Pancreas (tissue), 10 donors: ENCODE measurements at regions not wholly inside any gene's neighbourhood (a gene's known extent, or its start where the extent isn't known, plus 50 kb on each side); places are given as distances from the start of the nearest gene placed in this dataset.

ENCODE experiments used
- ATAC-seq, 4 donors: fragments of 200-7000 bp; cut with Tn5 transposase; one replicate each; pipeline versions ENCODE4 v1.8.0 to v1.9.1; 2020; ENCODE audit warnings: mild to moderate bottlenecking in 4 of 4, moderate library complexity in 4 of 4
- DNase-seq, 6 donors: peaks; one replicate each; pipeline ENCODE4 v3.0.0-alpha.2; 2020
- FAIRE-seq: peaks from 2 replicates; lab custom pipeline; 2012; peaks lifted over from hg19 to GRCh38; lab: Jason Lieb, UNC
- H3K27ac ChIP-seq, 4 donors: fragments of 200-600 bp; sonication (generic); 1 replicate in 3 of 4; 2 replicates in 1 of 4; pipeline versions ENCODE4 v1.5.0 to v1.8.0; 2020
- H3K27me3 ChIP-seq, 4 donors: fragments of 200-600 bp; one replicate each; pipeline ENCODE4 v1.8.0; 2021
- H3K36me3 ChIP-seq, 3 donors: fragments of 200-600 bp; sonication (generic) in 1 of 3; one replicate each; pipeline versions ENCODE4 v1.5.0 to v1.8.0; 2020 to 2021
- H3K4me1 ChIP-seq, 3 donors: fragments of 200-600 bp; one replicate each; pipeline ENCODE4 v1.8.0; 2021
- H3K4me3 ChIP-seq, 4 donors: fragments of 200-600 bp; sonication (generic) in 2 of 4; one replicate each; pipeline versions ENCODE4 v1.5.0 to v1.8.0; 2020 to 2021
- H3K9me3 ChIP-seq, 4 donors: fragments of 200-600 bp; one replicate each; pipeline ENCODE4 v1.8.0; 2021
- CTCF ChIP-seq, 4 donors: fragments of 200-600 bp; sonication (generic) in 3 of 4; IDR thresholded peaks; one replicate each; pipeline versions ENCODE4 v1.5.0 to v1.8.0; 2021; ENCODE audit warnings: antibody characterized with exemption in 4 of 4
- WGBS, 2 donors: extraction: QIAGEN DNeasy Blood & Tissue Kit; methylation state at CpG; one replicate each; pipeline ENCODE4 v1.1.7; 2013; 5-methylcytosine and 5-hydroxymethylcytosine counted together
- intact Hi-C, 3 donors: fragments of 100-400 bp; cut with DNase I; formaldehyde crosslinking; loops; one replicate each; pipeline versions ENCODE4 v1.11.1 to v1.14.2; 2022
- donor health status: healthy with polysubstance abuse.
- donor health status: DM: no; HTN: no; CAD: no; lungs with moderate emphysema.
- donor health status: DM: no; HTN: no; CAD: no.
- donor health status: control.
- donor health status: control.
- donor health status: Bipolar disorder and iron deficiency.
- donor health status: DM: yes; HTN: yes; CAD: no.
- donor health status: DM: no; HTN: no; CAD: no.
- donor health status: DM: no; HTN: no; CAD: no.
- donor health status: DM: yes; HTN: yes; CAD: no.

- ATAC-seq (no peak), FAIRE-seq (no peak), DNase-seq (no peak)
- intact Hi-C loops: no loop called here
- Histone ChIP-seq H3K36me3 (no peaks in the 10 kb centered on the region), H3K9me3 (no peaks in the 10 kb centered on the region), H3K27ac (no peak overlapping the region), H3K4me3 (no peak overlapping the region), H3K4me1 (no peaks in the 10 kb centered on the region), H3K27me3 (no peaks in the 10 kb centered on the region)
- no peak for TF ChIP-seq CTCF (IDR thresholded peaks at IDR 0.05)
- 83% methylated on average over 4 of the region's 4 CpGs for WGBS, 2 donors
These were observed 123.7 kb downstream of the MYCN start for GRCh38 chr2:16063955-16064633.

GRCh38 chr2:16063251-16063850, 123.0 kb downstream of the MYCN start:
- Histone ChIP-seq H3K36me3 (no peaks in the 10 kb centered on the region), H3K27me3 (no peaks in the 10 kb centered on the region), H3K4me1 (no peaks in the 10 kb centered on the region), H3K27ac (no peak overlapping the region), H3K4me3 (no peak overlapping the region), H3K9me3 (no peaks in the 10 kb centered on the region)
- no peak for ATAC-seq
- intact Hi-C loops: no loop called here
- WGBS, 2 donors: 83% methylated on average over 4 of the region's 4 CpGs
- DNase-seq: no peak
- FAIRE-seq: no peak
- TF ChIP-seq CTCF (IDR thresholded peaks at IDR 0.05): no peak

GRCh38 chr2:16062471-16063250, 122.3 kb downstream of the MYCN start:
- TF ChIP-seq CTCF (IDR thresholded peaks at IDR 0.05): no peak
- Histone ChIP-seq H3K27me3 (no peaks in the 10 kb centered on the region), H3K4me1 (no peaks in the 10 kb centered on the region), H3K27ac (no peak overlapping the region), H3K4me3 (no peak overlapping the region), H3K9me3 (no peaks in the 10 kb centered on the region), H3K36me3 (no peaks in the 10 kb centered on the region)
- FAIRE-seq (no peak), DNase-seq (no peak), ATAC-seq (no peak)
- intact Hi-C loops: no loop called here
- 40 to 56% methylated on average over 1 of the region's 1 CpG for WGBS, 2 donors

GRCh38 chr2:16061441-16062217, 121.3 kb downstream of the MYCN start:
- no peak overlapping the region for H3K27ac ChIP-seq
- DNase-seq (no peak), FAIRE-seq (no peak), ATAC-seq (no peak)
- no peaks in the 10 kb centered on the region for H3K27me3 ChIP-seq
- intact Hi-C loops: no loop called here
- H3K4me3 ChIP-seq: no peak overlapping the region
- no peaks in the 10 kb centered on the region for H3K9me3 ChIP-seq
- H3K36me3 ChIP-seq: no peaks in the 10 kb centered on the region
- TF ChIP-seq CTCF (IDR thresholded peaks at IDR 0.05): no peak
- no peaks in the 10 kb centered on the region for H3K4me1 ChIP-seq
- WGBS, 2 donors: 46 to 49% methylated on average over 2 of the region's 2 CpGs
